Suprapubic skin (tissue), 4 donors: ENCODE measurements at regions not wholly inside any gene's neighbourhood (a gene's known extent, or its start where the extent isn't known, plus 50 kb on each side); places are given as distances from the start of the nearest gene placed in this dataset.
A peak's percentile ranks its signal among the peaks of the same experiment; 100 is the strongest.

Source experiments
- DNase-seq, 2 donors: peaks; one replicate each; pipeline ENCODE4 v3.0.0-alpha.2; 2019; ENCODE audit warnings: low spot score in 2 of 2
- H3K27ac ChIP-seq: fragments of 200-600 bp; sonication (generic); one replicate; pipeline ENCODE4 v1.5.1; 2019
- H3K27me3 ChIP-seq: fragments of 200-600 bp; sonication (generic); one replicate; pipeline ENCODE4 v1.5.1; 2019
- H3K36me3 ChIP-seq: fragments of 200-600 bp; sonication (generic); one replicate; pipeline ENCODE4 v1.5.1; 2019
- H3K4me1 ChIP-seq: fragments of 200-600 bp; sonication (generic); one replicate; pipeline ENCODE4 v1.5.1; 2019
- H3K4me3 ChIP-seq: fragments of 200-600 bp; sonication (generic); one replicate; pipeline ENCODE4 v1.5.1; 2019; ENCODE audit warnings: mild to moderate bottlenecking
- H3K9me3 ChIP-seq: fragments of 200-600 bp; sonication (generic); one replicate; pipeline ENCODE4 v1.5.1; 2019
- CTCF ChIP-seq, 2 donors: fragments of 200-600 bp in 1 of 2; fragments of 450-650 bp in 1 of 2; sonication (generic) in 1 of 2; IDR thresholded peaks; one replicate each; pipeline ENCODE4 v1.5.1; 2016 to 2019; ENCODE audit warnings: antibody characterized with exemption in 2 of 2, mild to moderate bottlenecking in 1 of 2, moderate library complexity in 1 of 2
- EP300 ChIP-seq: sonication (generic); formaldehyde crosslinking; IDR thresholded peaks from one replicate; pipeline ENCODE4 v1.6.1; 2017; ENCODE audit warnings: antibody characterized with exemption
- POLR2A ChIP-seq, 2 donors: fragments of 450-650 bp; IDR thresholded peaks; one replicate each; pipeline ENCODE4 v1.6.1; 2017; ENCODE audit warnings: antibody characterized with exemption in 2 of 2, mild to moderate bottlenecking in 2 of 2, moderate library complexity in 2 of 2
- POLR2AphosphoS5 ChIP-seq, 3 donors: sonication (generic); formaldehyde crosslinking; IDR thresholded peaks; one replicate each; pipeline ENCODE4 v1.6.1; 2017; ENCODE audit warnings: antibody characterized with exemption in 3 of 3
- WGBS: methylation state at CpG from one replicate; pipeline ENCODE4 v1.1.5; 2018; 5-methylcytosine and 5-hydroxymethylcytosine counted together

- Histone ChIP-seq H3K9me3 (no peaks in the 10 kb centered on the region), H3K36me3 (no peaks in the 10 kb centered on the region), H3K4me1 (no peaks in the 10 kb centered on the region), H3K27ac (no peak overlapping the region), H3K27me3 (no peaks in the 10 kb centered on the region), H3K4me3 (no peak overlapping the region)
- TF ChIP-seq POLR2AphosphoS5 (IDR thresholded peaks at IDR 0.05) (no peak), CTCF (IDR thresholded peaks at IDR 0.05) (no peak), EP300 (no peak), POLR2A (IDR thresholded peaks at IDR 0.05) (no peak)
- DNase-seq = no peak
- 96% methylated on average over 2 of the region's 2 CpGs for WGBS
These were observed 392.7 kb downstream of the UQCRFS1 start for GRCh38 chr19:28820289-28820688.

GRCh38 chr19:28815257-28815656, 397.7 kb downstream of the UQCRFS1 start:
- Histone ChIP-seq H3K4me3 (no peak overlapping the region), H3K4me1 (no peaks in the 10 kb centered on the region), H3K9me3 (no peaks in the 10 kb centered on the region), H3K27ac (no peak overlapping the region), H3K27me3 (no peaks in the 10 kb centered on the region), H3K36me3 (no peaks in the 10 kb centered on the region)
- TF ChIP-seq POLR2AphosphoS5 (IDR thresholded peaks at IDR 0.05) = no peak
- 95% methylated on average over 2 of the region's 2 CpGs for WGBS
- DNase-seq = no peak

- Histone ChIP-seq H3K9me3 (no peaks in the 10 kb centered on the region), H3K27ac (no peak overlapping the region), H3K36me3 (no peaks in the 10 kb centered on the region), H3K4me3 (no peak overlapping the region), H3K27me3 (peaks cover 22% of the 10 kb centered on the region), H3K4me1 (no peaks in the 10 kb centered on the region)
- TF ChIP-seq POLR2A (IDR thresholded peaks at IDR 0.05) = no peak
- no peak for DNase-seq
- WGBS = 71% methylated on average over 3 of the region's 3 CpGs
These were observed 418.6 kb downstream of the UQCRFS1 start for GRCh38 chr19:28794301-28794700.

- DNase-seq = no peak
- Histone ChIP-seq H3K4me1 (no peaks in the 10 kb centered on the region), H3K36me3 (no peaks in the 10 kb centered on the region), H3K27ac (no peak overlapping the region), H3K9me3 (no peaks in the 10 kb centered on the region), H3K27me3 (peaks cover 22% of the 10 kb centered on the region), H3K4me3 (peak overlapping the region; percentile 26)
- TF ChIP-seq EP300 (no peak), POLR2AphosphoS5 (IDR thresholded peaks at IDR 0.05) (no peak), CTCF (IDR thresholded peaks at IDR 0.05) (no peak), POLR2A (IDR thresholded peaks at IDR 0.05) (no peak)
- WGBS = 10% methylated on average over 16 of the region's 97 CpGs
These were observed 419.4 kb downstream of the UQCRFS1 start for GRCh38 chr19:28793391-28794168.

GRCh38 chr19:28785971-28786370, 427.0 kb downstream of the UQCRFS1 start:
- TF ChIP-seq CTCF (IDR thresholded peaks at IDR 0.05) (no peak), EP300 (no peak)
- Histone ChIP-seq H3K27me3 (no peaks in the 10 kb centered on the region), H3K27ac (no peak overlapping the region), H3K9me3 (peaks cover 18% of the 10 kb centered on the region), H3K4me1 (no peaks in the 10 kb centered on the region), H3K4me3 (no peak overlapping the region), H3K36me3 (no peaks in the 10 kb centered on the region)
- DNase-seq = no peak
- WGBS = 22% methylated on average over 3 of the region's 3 CpGs

- no peak overlapping the region for H3K4me3 ChIP-seq
- no peaks in the 10 kb centered on the region for H3K27me3 ChIP-seq
- no peak for DNase-seq
- no peak overlapping the region for H3K27ac ChIP-seq
- H3K36me3 ChIP-seq = no peaks in the 10 kb centered on the region
- H3K9me3 ChIP-seq = peaks cover 13% of the 10 kb centered on the region
- TF ChIP-seq POLR2AphosphoS5 (IDR thresholded peaks at IDR 0.05) = no peak
- no peak for TF ChIP-seq EP300
- TF ChIP-seq CTCF (IDR thresholded peaks at IDR 0.05) = no peak
- no peak for TF ChIP-seq POLR2A (IDR thresholded peaks at IDR 0.05)
- no peaks in the 10 kb centered on the region for H3K4me1 ChIP-seq
These were observed 448.9 kb downstream of the UQCRFS1 start for GRCh38 chr19:28764066-28764465.
